ENCODE measurements at regions not wholly inside any gene's neighbourhood (a gene's known extent, or its start where the extent isn't known, plus 50 kb on each side); places are given as distances from the start of the nearest gene placed in this dataset.

- H3K36me3 ChIP-seq, result no peaks in the 10 kb centered on the region
- TF ChIP-seq POLR2A (IDR thresholded peaks at IDR 0.05), result no peak
- TF ChIP-seq POLR2AphosphoS5 (IDR thresholded peaks at IDR 0.05), result no peak
- TF ChIP-seq CTCF (IDR thresholded peaks at IDR 0.05), result no peak
- no peak for TF ChIP-seq EP300 (IDR thresholded peaks at IDR 0.05)
- WGBS, 5 donors, result 40 to 76% (median 48%) methylated on average over 2 of the region's 2 CpGs
- intact Hi-C loops (cut with DNase I; ENCODE audit: low total_unique reads), result no loop called here
- DNase-seq, result no peak
- no peak overlapping the region for H3K4me3 ChIP-seq
- no peaks in the 10 kb centered on the region for H3K9me3 ChIP-seq
- H3K27me3 ChIP-seq, result no peaks in the 10 kb centered on the region
- peaks cover 0 to 4% (median under 1%) of the 10 kb centered on the region in 4 donors for H3K4me1 ChIP-seq
- H3K27ac ChIP-seq, result no peak overlapping the region
Measured at GRCh38 chr2:207221731-207222130, 56.0 kb upstream of the KLF7 start.

GRCh38 chr2:207223051-207223450, 57.3 kb upstream of the KLF7 start:
- DNase-seq, result no peak
- WGBS, 5 donors, result 57 to 71% (median 62%) methylated on average over 3 of the region's 3 CpGs
- Histone ChIP-seq H3K27me3 (no peaks in the 10 kb centered on the region), H3K4me3 (no peak overlapping the region), H3K27ac (no peak overlapping the region), H3K9me3 (no peaks in the 10 kb centered on the region), H3K4me1 (peaks cover 6 to 17% (median 11%) of the 10 kb centered on the region in 4 donors), H3K36me3 (no peaks in the 10 kb centered on the region)
- intact Hi-C loops (cut with DNase I; ENCODE audit: low total_unique reads), result no loop called here
- TF ChIP-seq POLR2AphosphoS5 (IDR thresholded peaks at IDR 0.05) (no peak), POLR2A (IDR thresholded peaks at IDR 0.05) (no peak), CTCF (IDR thresholded peaks at IDR 0.05) (no peak), EP300 (IDR thresholded peaks at IDR 0.05) (no peak)

GRCh38 chr2:207224381-207224780, 58.6 kb upstream of the KLF7 start:
- WGBS, 5 donors, result 82 to 97% (median 94%) methylated on average over 1 of the region's 1 CpG
- Histone ChIP-seq H3K9me3 (no peaks in the 10 kb centered on the region), H3K4me3 (no peak overlapping the region), H3K27me3 (no peaks in the 10 kb centered on the region), H3K36me3 (no peaks in the 10 kb centered on the region), H3K27ac (no peak overlapping the region), H3K4me1 (peaks cover 6 to 24% (median 14%) of the 10 kb centered on the region in 4 donors)
- TF ChIP-seq POLR2A (IDR thresholded peaks at IDR 0.05) (no peak), EP300 (IDR thresholded peaks at IDR 0.05) (no peak)
- intact Hi-C loops (cut with DNase I; ENCODE audit: low total_unique reads), result no loop called here
- no peak for DNase-seq

- Histone ChIP-seq H3K27ac (no peak overlapping the region), H3K27me3 (no peaks in the 10 kb centered on the region), H3K36me3 (no peaks in the 10 kb centered on the region), H3K4me1 (peaks cover 6 to 24% (median 14%) of the 10 kb centered on the region in 4 donors), H3K9me3 (no peaks in the 10 kb centered on the region), H3K4me3 (no peak overlapping the region)
- 66 to 70% (median 68%) methylated on average over 8 of the region's 8 CpGs for WGBS, 5 donors
- TF ChIP-seq EP300 (IDR thresholded peaks at IDR 0.05) (no peak), POLR2A (IDR thresholded peaks at IDR 0.05) (no peak), POLR2AphosphoS5 (IDR thresholded peaks at IDR 0.05) (no peak), CTCF (IDR thresholded peaks at IDR 0.05) (no peak)
- DNase-seq, result no peak
- intact Hi-C loops (cut with DNase I; ENCODE audit: low total_unique reads), result no loop called here
Measured at GRCh38 chr2:207224791-207225482, 59.2 kb upstream of the KLF7 start.

GRCh38 chr2:207225773-207226172, 60.0 kb upstream of the KLF7 start:
- no peak for DNase-seq
- no peaks in the 10 kb centered on the region for H3K36me3 ChIP-seq
- no peaks in the 10 kb centered on the region for H3K9me3 ChIP-seq
- H3K4me3 ChIP-seq, result no peak overlapping the region
- TF ChIP-seq POLR2A (IDR thresholded peaks at IDR 0.05) (no peak), EP300 (IDR thresholded peaks at IDR 0.05) (no peak), POLR2AphosphoS5 (IDR thresholded peaks at IDR 0.05) (no peak), CTCF (IDR thresholded peaks at IDR 0.05) (no peak)
- 71 to 80% (median 74%) methylated on average over 6 of the region's 6 CpGs for WGBS, 5 donors
- H3K27ac ChIP-seq, result peak overlapping the region in 1 of 5 donors; percentile 71
- peaks cover 6 to 29% (median 14%) of the 10 kb centered on the region in 4 donors for H3K4me1 ChIP-seq
- no peaks in the 10 kb centered on the region for H3K27me3 ChIP-seq
- intact Hi-C loops (cut with DNase I; ENCODE audit: low total_unique reads), result no loop called here

All from stomach (tissue), 8 donors.